ENCODE measurements at regions not wholly inside any gene's neighbourhood (a gene's known extent, or its start where the extent isn't known, plus 50 kb on each side); places are given as distances from the start of the nearest gene placed in this dataset.
"Not testable (repeated sequence)": the region's sequence is repeated elsewhere in the genome, so short reads cannot be mapped to it uniquely, and the experiment has no call there.

DNA sequence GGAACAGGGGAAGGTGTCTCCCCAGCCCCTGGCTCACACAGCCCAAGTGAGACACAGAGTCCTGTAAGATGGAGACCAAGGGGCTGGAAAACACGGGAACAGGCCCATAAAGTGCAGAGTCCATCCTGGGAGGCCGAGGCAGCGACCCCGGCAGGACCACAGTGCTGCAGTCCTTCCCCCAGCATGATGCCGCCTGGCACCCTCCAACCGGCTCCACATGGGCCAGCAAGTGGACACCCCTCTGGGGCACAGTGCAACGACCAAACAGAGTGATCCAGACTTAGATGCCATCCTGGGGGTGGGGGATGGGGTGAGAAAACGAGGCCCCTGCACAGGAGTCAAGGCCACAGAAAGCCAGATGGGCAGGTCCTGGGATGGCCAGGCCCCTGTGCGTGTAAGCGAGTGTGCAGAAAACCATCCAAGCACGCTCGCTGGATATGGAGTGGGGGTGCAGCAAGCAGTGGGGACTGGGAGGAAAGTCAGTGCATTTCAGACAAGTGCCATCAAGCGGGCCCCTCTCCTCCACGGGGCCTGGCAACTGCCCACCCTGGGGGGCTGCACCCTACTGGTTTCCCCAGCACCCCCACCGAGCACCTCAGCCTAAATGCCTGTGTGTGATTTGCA lies 104.7 kb downstream of the NPIPB11 start:
- DNase-seq (ENCODE audit: low spot score); intact Hi-C loops (cut with micrococcal nuclease; ENCODE audit: unreplicated experiment); H3K9me3 ChIP-seq (ENCODE audit: low read length); H3K36me3 ChIP-seq (ENCODE audit: insufficient read depth, low read length); H3K79me2 ChIP-seq (ENCODE audit: insufficient read depth, low read depth, low read length); H3K27ac ChIP-seq (ENCODE audit: low read depth, low read length, poor library complexity, severe bottlenecking); POLR2A ChIA-PET; H2AFZ ChIP-seq (ENCODE audit: low read length); CTCF ChIA-PET (ENCODE audit: unreplicated experiment); H3K4me2 ChIP-seq (ENCODE audit: low read length); H4K20me1 ChIP-seq (ENCODE audit: insufficient read depth, low read length); H3K4me3 ChIP-seq (ENCODE audit: low read depth, low read length, poor library complexity, severe bottlenecking); BruUV-seq (replicated peaks); H3K9me2 ChIP-seq (ENCODE audit: insufficient read depth, low read length); H3K4me1 ChIP-seq (ENCODE audit: insufficient read depth, low read length, poor library complexity, severe bottlenecking): not testable (repeated sequence)

DNA sequence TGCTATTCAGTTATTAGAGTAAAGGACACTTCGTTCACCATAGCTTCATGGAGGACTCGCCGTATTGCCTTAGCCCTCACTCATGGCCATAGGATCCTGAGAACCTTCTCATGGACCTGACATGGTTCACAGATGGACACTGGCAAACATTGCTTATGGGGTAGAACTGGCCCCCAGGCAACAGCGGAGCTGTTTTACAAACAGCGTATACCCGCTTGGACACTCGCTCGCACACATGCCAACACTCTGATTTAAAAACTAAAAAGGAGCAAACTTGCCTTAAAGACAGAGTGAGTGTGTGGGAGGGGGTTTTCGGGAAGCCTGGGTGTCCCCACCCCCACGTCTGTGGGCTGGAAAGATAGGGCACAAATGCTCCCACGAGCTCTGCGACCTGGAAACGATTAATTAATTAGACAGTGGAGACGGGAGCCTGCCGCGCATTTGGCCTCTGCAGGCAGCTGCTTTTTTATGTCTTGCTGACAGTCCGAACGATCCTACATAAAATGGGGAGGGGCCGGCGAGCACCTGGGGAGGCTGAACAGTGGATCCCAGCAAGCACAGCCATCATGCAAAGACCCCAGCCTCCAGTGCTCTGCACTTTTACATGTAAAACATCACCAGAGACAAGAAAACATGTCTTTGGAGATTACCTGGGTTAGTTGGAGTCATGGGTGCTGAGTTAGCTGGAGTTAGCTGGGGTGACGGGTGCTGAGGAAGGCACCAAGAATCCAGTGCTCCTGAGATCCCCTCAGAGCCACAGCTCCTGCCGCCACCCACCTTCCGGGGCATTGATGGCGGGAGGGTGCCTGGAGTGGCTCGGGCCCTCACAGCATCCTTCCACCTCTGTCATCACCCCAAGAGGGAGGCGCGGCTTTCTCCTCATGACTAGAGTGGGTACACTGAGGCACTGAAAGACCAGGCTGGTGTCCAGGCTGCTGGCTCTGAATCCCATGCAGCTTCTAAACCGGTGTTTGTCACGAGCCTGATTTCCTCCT lies 105.7 kb downstream of the NPIPB11 start:
- H3K27ac ChIP-seq (ENCODE audit: low read depth, low read length, poor library complexity, severe bottlenecking); H3K9me3 ChIP-seq (ENCODE audit: low read length); CTCF ChIA-PET (ENCODE audit: unreplicated experiment); H3K79me2 ChIP-seq (ENCODE audit: insufficient read depth, low read depth, low read length); H3K4me3 ChIP-seq (ENCODE audit: low read depth, low read length, poor library complexity, severe bottlenecking); H2AFZ ChIP-seq (ENCODE audit: low read length); BruUV-seq (replicated peaks); H3K4me1 ChIP-seq (ENCODE audit: insufficient read depth, low read length, poor library complexity, severe bottlenecking); H3K4me2 ChIP-seq (ENCODE audit: low read length); H3K36me3 ChIP-seq (ENCODE audit: insufficient read depth, low read length); intact Hi-C loops (cut with micrococcal nuclease; ENCODE audit: unreplicated experiment); H4K20me1 ChIP-seq (ENCODE audit: insufficient read depth, low read length); DNase-seq (ENCODE audit: low spot score); H3K9me2 ChIP-seq (ENCODE audit: insufficient read depth, low read length); POLR2A ChIA-PET: not testable (repeated sequence)

DNA sequence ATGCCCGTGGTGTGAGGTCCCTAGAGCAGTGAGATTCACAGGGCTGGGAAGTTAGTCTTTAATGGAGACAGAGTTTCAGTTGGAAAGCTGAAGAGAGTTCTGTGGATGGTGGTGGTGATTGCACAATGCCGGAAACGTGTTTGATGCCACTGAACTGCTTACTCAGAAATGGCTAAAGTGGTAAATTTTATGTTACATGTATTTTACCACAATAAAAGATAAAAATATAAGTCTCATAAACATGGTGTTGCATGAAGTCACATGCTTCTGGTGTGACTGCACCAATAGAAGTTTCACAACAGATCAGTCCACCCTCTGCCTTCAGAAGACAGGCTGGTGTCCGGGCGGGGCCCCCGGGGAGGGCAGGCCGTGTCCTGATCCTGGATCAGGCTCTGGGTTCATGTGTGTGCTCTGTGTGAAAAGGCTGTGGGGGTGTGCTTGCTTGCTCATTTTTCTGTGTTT lies 106.5 kb downstream of the NPIPB11 start:
- peaks cover 15% of the 10 kb centered on the region for H3K4me1 ChIP-seq (ENCODE audit: insufficient read depth, low read length, poor library complexity, severe bottlenecking)
- H3K9me3 ChIP-seq (ENCODE audit: low read length); H3K36me3 ChIP-seq (ENCODE audit: insufficient read depth, low read length); H4K20me1 ChIP-seq (ENCODE audit: insufficient read depth, low read length); H2AFZ ChIP-seq (ENCODE audit: low read length); H3K79me2 ChIP-seq (ENCODE audit: insufficient read depth, low read depth, low read length); DNase-seq (ENCODE audit: low spot score); BruUV-seq (replicated peaks); H3K27ac ChIP-seq (ENCODE audit: low read depth, low read length, poor library complexity, severe bottlenecking); POLR2A ChIA-PET; CTCF ChIA-PET (ENCODE audit: unreplicated experiment); intact Hi-C loops (cut with micrococcal nuclease; ENCODE audit: unreplicated experiment); H3K9me2 ChIP-seq (ENCODE audit: insufficient read depth, low read length); H3K4me3 ChIP-seq (ENCODE audit: low read depth, low read length, poor library complexity, severe bottlenecking); H3K4me2 ChIP-seq (ENCODE audit: low read length): not testable (repeated sequence)

DNA sequence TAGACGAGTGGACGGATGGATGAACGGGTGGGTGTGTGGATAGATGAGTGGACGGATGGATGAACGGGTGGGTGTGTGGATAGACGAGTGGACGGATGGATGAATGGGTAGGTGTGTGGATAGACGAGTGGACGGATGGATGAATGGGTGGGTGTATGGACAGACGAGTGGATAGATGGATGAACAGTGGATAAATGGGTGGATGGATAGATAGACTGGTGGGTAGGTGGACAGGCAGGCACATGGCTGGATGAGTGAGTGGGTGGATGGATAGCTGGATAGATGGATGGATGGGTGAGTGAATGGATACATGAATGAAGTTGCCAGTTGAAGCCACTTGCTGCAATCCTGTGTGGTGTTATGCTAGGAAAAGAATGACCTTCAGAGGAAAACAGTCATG lies 107.5 kb downstream of the NPIPB11 start:
- intact Hi-C loops (cut with micrococcal nuclease; ENCODE audit: unreplicated experiment); H4K20me1 ChIP-seq (ENCODE audit: insufficient read depth, low read length); POLR2A ChIA-PET; H2AFZ ChIP-seq (ENCODE audit: low read length); H3K4me3 ChIP-seq (ENCODE audit: low read depth, low read length, poor library complexity, severe bottlenecking); BruUV-seq (replicated peaks); H3K79me2 ChIP-seq (ENCODE audit: insufficient read depth, low read depth, low read length); CTCF ChIA-PET (ENCODE audit: unreplicated experiment); H3K4me2 ChIP-seq (ENCODE audit: low read length); H3K9me2 ChIP-seq (ENCODE audit: insufficient read depth, low read length); H3K9me3 ChIP-seq (ENCODE audit: low read length); H3K36me3 ChIP-seq (ENCODE audit: insufficient read depth, low read length); DNase-seq (ENCODE audit: low spot score); H3K27ac ChIP-seq (ENCODE audit: low read depth, low read length, poor library complexity, severe bottlenecking): not testable (repeated sequence)
- peaks cover 19% of the 10 kb centered on the region for H3K4me1 ChIP-seq (ENCODE audit: insufficient read depth, low read length, poor library complexity, severe bottlenecking)

DNA sequence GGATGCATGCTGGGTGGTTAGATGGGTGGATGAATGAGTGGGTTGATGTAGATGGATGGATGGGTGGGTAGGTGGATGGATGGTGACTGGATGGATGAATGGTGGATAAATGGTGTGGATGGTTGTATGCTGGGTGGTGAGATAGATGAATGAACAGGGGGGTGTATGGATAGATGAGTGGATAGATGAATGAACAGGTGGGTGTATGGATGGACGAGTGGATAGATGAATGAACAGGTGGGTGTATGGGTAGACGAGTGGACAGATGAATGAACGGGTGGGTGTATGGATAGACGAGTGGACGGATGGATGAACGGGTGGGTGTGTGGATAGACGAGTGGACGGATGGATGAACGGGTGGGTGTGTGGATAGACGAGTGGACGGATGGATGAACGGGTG lies 108.2 kb downstream of the NPIPB11 start:
- H3K4me3 ChIP-seq (ENCODE audit: low read depth, low read length, poor library complexity, severe bottlenecking); DNase-seq (ENCODE audit: low spot score); H3K36me3 ChIP-seq (ENCODE audit: insufficient read depth, low read length); H3K27ac ChIP-seq (ENCODE audit: low read depth, low read length, poor library complexity, severe bottlenecking); H3K9me3 ChIP-seq (ENCODE audit: low read length); POLR2A ChIA-PET; H2AFZ ChIP-seq (ENCODE audit: low read length); CTCF ChIA-PET (ENCODE audit: unreplicated experiment); H3K9me2 ChIP-seq (ENCODE audit: insufficient read depth, low read length); H3K4me2 ChIP-seq (ENCODE audit: low read length); H3K79me2 ChIP-seq (ENCODE audit: insufficient read depth, low read depth, low read length); intact Hi-C loops (cut with micrococcal nuclease; ENCODE audit: unreplicated experiment); BruUV-seq (replicated peaks); H4K20me1 ChIP-seq (ENCODE audit: insufficient read depth, low read length): not testable (repeated sequence)
- peaks cover 19% of the 10 kb centered on the region for H3K4me1 ChIP-seq (ENCODE audit: insufficient read depth, low read length, poor library complexity, severe bottlenecking)

DNA sequence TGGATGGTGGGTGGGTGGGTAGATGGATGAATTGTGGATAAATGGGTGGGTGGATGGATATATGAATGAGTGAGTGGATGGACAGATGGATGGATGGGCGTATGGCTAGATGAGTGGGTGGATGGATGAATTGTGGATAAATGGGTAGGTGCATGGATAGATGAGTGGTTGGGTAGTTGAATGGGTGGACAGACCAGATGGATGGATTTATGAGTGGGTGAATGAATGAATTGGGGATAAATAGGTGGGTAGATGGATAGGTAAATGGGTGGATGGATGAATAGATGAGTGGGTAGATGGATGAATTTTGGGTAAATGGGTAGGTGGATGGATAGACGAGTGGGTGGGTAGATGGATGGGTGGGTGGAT lies 108.7 kb downstream of the NPIPB11 start:
- H3K4me3 ChIP-seq (ENCODE audit: low read depth, low read length, poor library complexity, severe bottlenecking); H2AFZ ChIP-seq (ENCODE audit: low read length); H3K79me2 ChIP-seq (ENCODE audit: insufficient read depth, low read depth, low read length); H3K4me2 ChIP-seq (ENCODE audit: low read length); intact Hi-C loops (cut with micrococcal nuclease; ENCODE audit: unreplicated experiment); H4K20me1 ChIP-seq (ENCODE audit: insufficient read depth, low read length); H3K9me2 ChIP-seq (ENCODE audit: insufficient read depth, low read length); CTCF ChIA-PET (ENCODE audit: unreplicated experiment); BruUV-seq (replicated peaks); H3K9me3 ChIP-seq (ENCODE audit: low read length); H3K27ac ChIP-seq (ENCODE audit: low read depth, low read length, poor library complexity, severe bottlenecking); POLR2A ChIA-PET; DNase-seq (ENCODE audit: low spot score); H3K36me3 ChIP-seq (ENCODE audit: insufficient read depth, low read length): not testable (repeated sequence)
- H3K4me1 ChIP-seq (ENCODE audit: insufficient read depth, low read length, poor library complexity, severe bottlenecking): peaks cover 19% of the 10 kb centered on the region
